ENCODE measurements at regions not wholly inside any gene's neighbourhood (a gene's known extent, or its start where the extent isn't known, plus 50 kb on each side); places are given as distances from the start of the nearest gene placed in this dataset.

DNA sequence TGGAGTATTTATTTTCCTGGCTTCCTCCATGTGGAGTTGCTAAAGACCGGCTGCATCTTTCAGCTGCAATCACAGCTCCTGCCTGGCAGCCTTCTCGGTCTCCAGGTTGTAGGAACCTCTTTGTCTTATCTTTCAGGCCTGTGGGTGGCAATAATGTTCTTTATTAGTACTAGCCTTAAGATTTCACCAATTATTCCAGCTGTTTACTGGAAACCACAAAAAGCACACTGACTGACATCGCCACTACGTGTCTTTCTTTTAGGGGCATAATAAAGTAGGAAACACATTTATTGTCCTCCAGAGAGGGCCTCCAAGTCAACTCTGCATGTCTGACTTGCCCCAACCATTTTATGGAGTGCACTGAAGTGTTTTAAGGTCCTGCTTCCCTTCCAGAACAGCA lies 1116.5 kb upstream of the TMEM132C start:
- TF ChIP-seq CTCF (conservative IDR thresholded peaks at IDR 0.05; ENCODE audit: low read length) (no peak), EZH2phosphoT487 (IDR thresholded peaks at IDR 0.05; ENCODE audit: borderline replicate concordance, low read depth, low read length) (no peak)
